ENCODE measurements at regions not wholly inside any gene's neighbourhood (a gene's known extent, or its start where the extent isn't known, plus 50 kb on each side); places are given as distances from the start of the nearest gene placed in this dataset.

DNA sequence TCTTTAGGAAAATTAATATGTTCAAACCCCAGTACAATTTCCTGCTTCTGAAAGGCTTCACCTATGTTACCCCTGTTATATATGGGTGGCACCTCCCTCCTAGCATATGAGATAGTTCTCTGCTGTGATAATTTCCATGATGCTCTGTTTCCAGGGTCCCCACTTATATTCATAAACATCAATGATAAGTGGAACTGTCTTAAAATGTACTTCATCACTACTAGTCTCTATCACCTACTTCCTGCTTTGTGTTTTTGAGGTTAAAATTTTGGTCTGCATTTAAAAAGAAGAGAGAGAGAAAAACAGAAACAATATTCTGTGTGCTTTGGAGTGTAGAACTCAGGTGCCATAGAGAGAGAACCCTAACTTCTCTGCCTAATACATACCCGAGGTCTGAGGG is 234.7 kb downstream of the HTR1A start (continued):
- TF ChIP-seq, protein P1, sequence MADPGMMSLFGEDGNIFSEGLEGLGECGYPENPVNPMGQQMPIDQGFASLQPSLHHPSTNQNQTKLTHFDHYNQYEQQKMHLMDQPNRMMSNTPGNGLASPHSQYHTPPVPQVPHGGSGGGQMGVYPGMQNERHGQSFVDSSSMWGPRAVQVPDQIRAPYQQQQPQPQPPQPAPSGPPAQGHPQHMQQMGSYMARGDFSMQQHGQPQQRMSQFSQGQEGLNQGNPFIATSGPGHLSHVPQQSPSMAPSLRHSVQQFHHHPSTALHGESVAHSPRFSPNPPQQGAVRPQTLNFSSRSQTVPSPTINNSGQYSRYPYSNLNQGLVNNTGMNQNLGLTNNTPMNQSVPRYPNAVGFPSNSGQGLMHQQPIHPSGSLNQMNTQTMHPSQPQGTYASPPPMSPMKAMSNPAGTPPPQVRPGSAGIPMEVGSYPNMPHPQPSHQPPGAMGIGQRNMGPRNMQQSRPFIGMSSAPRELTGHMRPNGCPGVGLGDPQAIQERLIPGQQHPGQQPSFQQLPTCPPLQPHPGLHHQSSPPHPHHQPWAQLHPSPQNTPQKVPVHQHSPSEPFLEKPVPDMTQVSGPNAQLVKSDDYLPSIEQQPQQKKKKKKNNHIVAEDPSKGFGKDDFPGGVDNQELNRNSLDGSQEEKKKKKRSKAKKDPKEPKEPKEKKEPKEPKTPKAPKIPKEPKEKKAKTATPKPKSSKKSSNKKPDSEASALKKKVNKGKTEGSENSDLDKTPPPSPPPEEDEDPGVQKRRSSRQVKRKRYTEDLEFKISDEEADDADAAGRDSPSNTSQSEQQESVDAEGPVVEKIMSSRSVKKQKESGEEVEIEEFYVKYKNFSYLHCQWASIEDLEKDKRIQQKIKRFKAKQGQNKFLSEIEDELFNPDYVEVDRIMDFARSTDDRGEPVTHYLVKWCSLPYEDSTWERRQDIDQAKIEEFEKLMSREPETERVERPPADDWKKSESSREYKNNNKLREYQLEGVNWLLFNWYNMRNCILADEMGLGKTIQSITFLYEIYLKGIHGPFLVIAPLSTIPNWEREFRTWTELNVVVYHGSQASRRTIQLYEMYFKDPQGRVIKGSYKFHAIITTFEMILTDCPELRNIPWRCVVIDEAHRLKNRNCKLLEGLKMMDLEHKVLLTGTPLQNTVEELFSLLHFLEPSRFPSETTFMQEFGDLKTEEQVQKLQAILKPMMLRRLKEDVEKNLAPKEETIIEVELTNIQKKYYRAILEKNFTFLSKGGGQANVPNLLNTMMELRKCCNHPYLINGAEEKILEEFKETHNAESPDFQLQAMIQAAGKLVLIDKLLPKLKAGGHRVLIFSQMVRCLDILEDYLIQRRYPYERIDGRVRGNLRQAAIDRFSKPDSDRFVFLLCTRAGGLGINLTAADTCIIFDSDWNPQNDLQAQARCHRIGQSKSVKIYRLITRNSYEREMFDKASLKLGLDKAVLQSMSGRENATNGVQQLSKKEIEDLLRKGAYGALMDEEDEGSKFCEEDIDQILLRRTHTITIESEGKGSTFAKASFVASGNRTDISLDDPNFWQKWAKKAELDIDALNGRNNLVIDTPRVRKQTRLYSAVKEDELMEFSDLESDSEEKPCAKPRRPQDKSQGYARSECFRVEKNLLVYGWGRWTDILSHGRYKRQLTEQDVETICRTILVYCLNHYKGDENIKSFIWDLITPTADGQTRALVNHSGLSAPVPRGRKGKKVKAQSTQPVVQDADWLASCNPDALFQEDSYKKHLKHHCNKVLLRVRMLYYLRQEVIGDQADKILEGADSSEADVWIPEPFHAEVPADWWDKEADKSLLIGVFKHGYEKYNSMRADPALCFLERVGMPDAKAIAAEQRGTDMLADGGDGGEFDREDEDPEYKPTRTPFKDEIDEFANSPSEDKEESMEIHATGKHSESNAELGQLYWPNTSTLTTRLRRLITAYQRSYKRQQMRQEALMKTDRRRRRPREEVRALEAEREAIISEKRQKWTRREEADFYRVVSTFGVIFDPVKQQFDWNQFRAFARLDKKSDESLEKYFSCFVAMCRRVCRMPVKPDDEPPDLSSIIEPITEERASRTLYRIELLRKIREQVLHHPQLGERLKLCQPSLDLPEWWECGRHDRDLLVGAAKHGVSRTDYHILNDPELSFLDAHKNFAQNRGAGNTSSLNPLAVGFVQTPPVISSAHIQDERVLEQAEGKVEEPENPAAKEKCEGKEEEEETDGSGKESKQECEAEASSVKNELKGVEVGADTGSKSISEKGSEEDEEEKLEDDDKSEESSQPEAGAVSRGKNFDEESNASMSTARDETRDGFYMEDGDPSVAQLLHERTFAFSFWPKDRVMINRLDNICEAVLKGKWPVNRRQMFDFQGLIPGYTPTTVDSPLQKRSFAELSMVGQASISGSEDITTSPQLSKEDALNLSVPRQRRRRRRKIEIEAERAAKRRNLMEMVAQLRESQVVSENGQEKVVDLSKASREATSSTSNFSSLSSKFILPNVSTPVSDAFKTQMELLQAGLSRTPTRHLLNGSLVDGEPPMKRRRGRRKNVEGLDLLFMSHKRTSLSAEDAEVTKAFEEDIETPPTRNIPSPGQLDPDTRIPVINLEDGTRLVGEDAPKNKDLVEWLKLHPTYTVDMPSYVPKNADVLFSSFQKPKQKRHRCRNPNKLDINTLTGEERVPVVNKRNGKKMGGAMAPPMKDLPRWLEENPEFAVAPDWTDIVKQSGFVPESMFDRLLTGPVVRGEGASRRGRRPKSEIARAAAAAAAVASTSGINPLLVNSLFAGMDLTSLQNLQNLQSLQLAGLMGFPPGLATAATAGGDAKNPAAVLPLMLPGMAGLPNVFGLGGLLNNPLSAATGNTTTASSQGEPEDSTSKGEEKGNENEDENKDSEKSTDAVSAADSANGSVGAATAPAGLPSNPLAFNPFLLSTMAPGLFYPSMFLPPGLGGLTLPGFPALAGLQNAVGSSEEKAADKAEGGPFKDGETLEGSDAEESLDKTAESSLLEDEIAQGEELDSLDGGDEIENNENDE (IDR thresholded peaks at IDR 0.05; ENCODE audit: insufficient replicate concordance, low read length): no peak
- no peak for TF ChIP-seq CBX8 (IDR thresholded peaks at IDR 0.05; ENCODE audit: borderline replicate concordance, low read depth, low read length)
- no peak for TF ChIP-seq EZH2 (IDR thresholded peaks at IDR 0.05; ENCODE audit: low read depth, low read length, severe bottlenecking)
- TF ChIP-seq NRF1 (IDR thresholded peaks at IDR 0.05; ENCODE audit: low read depth, low read length): no peak

Measured in H1 (cell line).